Peyer's patch (tissue), 4 donors: ENCODE measurements at regions not wholly inside any gene's neighbourhood (a gene's known extent, or its start where the extent isn't known, plus 50 kb on each side); places are given as distances from the start of the nearest gene placed in this dataset.

Experiments used
- CTCF ChIP-seq, 6 experiments: fragments of 450-650 bp in 4 of 6; fragments of 200-600 bp in 2 of 6; sonication (generic) in 1 of 6; IDR thresholded peaks; one replicate each; pipeline ENCODE4 v1.5.1; 2017 to 2019; ENCODE audit warnings: antibody characterized with exemption in 6 of 6, mild to moderate bottlenecking in 3 of 6, moderate library complexity in 1 of 6
- POLR2A ChIP-seq, 2 donors: fragments of 450-650 bp; IDR thresholded peaks; one replicate each; pipeline ENCODE4 v1.5.1; 2017; ENCODE audit warnings: antibody characterized with exemption in 2 of 2, mild to moderate bottlenecking in 2 of 2, moderate library complexity in 2 of 2

- no peak for TF ChIP-seq POLR2A (IDR thresholded peaks at IDR 0.05)
- TF ChIP-seq CTCF (IDR thresholded peaks at IDR 0.05) = no peak
Measured at GRCh38 chr3:22923711-22924110, 279.4 kb upstream of the UBE2E2 start.
